Memory B cell (primary cell): ENCODE measurements at regions not wholly inside any gene's neighbourhood (a gene's known extent, or its start where the extent isn't known, plus 50 kb on each side); places are given as distances from the start of the nearest gene placed in this dataset.
"Not testable (repeated sequence)": the region's sequence is repeated elsewhere in the genome, so short reads cannot be mapped to it uniquely, and the experiment has no call there.

Experiments used
- ATAC-seq: fragments of 150-1000 bp; cut with Tn5 transposase; 2 replicates; pipeline ENCODE4 v1.10.0; 2021; ENCODE audit warnings: low read depth, mild to moderate bottlenecking, moderate library complexity
- DNase-seq, 2 donors: peaks; one replicate each; pipeline ENCODE4 v3.0.0; 2022; ENCODE audit warnings: low spot score in 2 of 2
- H3K27ac Mint-ChIP-seq: one replicate; pipeline ENCODE4 v1.8.0; 2022; ENCODE audit warnings: mild to moderate bottlenecking, moderate library complexity, mixed read lengths
- H3K27me3 Mint-ChIP-seq: one replicate; pipeline ENCODE4 v1.8.0; 2022; ENCODE audit warnings: mixed read lengths
- H3K36me3 Mint-ChIP-seq: one replicate; pipeline ENCODE4 v1.8.0; 2022; ENCODE audit warnings: mild to moderate bottlenecking, mixed read lengths
- H3K4me1 Mint-ChIP-seq: one replicate; pipeline ENCODE4 v1.8.0; 2022; ENCODE audit warnings: mixed read lengths
- H3K4me3 Mint-ChIP-seq: one replicate; pipeline ENCODE4 v1.8.0; 2022; ENCODE audit warnings: mild to moderate bottlenecking, moderate library complexity, mixed read lengths
- H3K9me3 Mint-ChIP-seq: one replicate; pipeline ENCODE4 v1.8.0; 2022; ENCODE audit warnings: mixed read lengths

DNA sequence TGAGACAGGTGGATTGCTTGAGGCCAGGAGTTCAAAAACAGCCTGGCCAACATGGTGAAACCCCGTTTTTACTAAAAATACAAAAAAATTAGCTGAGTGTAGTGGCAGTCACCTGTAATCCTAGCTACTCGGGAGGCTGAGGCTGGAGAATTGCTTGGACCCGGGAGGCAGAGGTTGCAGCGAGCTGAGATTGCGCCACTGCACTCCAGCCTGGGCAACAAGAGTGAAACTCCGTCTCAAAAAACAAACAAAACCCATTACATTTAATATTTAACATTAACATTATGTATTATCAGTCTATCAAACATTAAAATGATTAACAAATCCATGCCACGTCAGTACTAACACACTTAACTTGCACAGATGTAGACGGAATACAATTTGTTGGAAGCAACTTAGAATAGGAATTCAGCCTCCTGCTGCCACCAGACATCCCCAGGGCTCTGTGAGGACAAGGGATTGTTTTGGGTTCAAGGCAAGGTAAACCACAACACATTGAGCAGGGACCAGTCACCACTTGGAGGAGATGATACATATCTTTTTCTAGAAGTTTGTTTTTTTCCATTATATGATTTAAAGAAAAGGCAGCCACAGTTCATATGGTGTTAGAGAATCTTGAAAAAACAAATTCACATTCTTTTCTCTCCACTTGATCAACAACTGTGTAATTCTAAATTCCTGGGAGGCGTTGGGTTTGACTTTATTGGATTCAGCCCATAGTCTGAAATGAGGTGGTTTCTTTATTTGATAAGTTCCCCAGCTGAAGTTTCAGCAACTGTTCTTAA is 104.1 kb upstream of the BASP1 start:
- ATAC-seq (no peak), DNase-seq (no peak)
- no peaks in the 10 kb centered on the region for H3K36me3 Mint-ChIP-seq
- no peak overlapping the region for H3K27ac Mint-ChIP-seq
- no peak overlapping the region for H3K4me3 Mint-ChIP-seq
- no peaks in the 10 kb centered on the region for H3K9me3 Mint-ChIP-seq
- H3K27me3 Mint-ChIP-seq = no peaks in the 10 kb centered on the region
- peaks cover 6% of the 10 kb centered on the region for H3K4me1 Mint-ChIP-seq

DNA sequence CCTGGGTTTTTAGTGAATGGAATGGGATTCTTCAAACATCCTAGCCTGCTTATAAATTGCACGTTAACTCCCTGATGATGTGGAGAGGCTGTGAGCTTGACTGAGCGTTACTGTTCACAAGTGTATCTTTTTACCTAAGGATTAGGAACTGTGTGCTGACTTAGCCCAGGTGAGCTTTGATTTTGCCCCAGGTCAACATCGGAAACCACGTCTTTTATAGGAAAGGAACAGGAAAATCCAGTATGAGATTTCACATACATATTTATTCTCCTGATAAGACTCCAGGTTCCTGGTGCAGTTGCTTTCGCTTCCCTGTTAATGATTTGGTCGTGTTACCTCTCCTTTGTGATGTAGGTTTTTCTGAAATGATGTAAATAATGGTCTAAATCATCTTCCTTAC is 103.2 kb upstream of the BASP1 start:
- DNase-seq = no peak
- Mint-ChIP-seq H3K4me3 (no peak overlapping the region), H3K4me1 (peaks cover 6% of the 10 kb centered on the region), H3K36me3 (peaks cover 1% of the 10 kb centered on the region), H3K27ac (no peak overlapping the region), H3K27me3 (no peaks in the 10 kb centered on the region), H3K9me3 (no peaks in the 10 kb centered on the region)
- no peak for ATAC-seq

DNA sequence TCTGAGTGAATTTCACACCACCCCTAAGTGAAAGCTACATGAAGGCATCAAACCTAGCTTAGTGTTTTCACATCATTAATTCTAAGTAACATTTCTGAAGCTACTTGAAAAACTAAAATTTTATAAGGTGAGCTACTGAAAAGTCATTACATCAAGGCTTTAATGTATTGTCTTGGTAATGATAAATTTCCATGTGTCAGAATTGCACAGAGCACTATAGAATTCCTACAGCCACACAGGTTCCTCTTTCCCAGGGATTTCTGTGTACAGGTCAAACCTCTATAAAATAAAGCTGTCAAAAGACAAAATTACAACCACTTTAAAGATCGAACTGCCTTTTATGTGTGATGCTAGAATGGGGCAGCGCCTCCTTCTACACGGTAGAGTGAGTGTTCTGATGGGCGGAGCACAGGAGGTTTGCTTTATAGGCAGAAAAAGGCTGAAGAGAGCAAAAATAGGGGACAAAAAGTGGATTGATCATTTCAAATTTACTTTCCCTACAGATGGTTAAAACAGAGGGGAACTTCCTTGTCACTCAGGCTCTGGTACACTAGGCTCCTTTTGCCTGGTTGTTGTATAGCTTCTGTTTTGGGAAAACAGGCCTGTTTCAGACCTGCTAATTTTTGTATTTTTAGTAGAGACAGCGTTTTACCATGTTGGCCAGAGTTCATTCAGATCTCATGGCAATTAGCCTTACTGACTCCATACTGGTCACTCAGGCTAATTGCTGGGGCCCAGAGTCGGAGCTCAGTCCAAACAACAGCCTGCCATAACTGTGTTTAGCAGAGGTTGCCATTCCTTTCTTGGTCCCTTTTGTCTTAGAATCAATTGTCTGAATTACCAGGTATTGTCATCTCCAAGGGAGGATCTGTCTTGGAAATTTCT is 102.5 kb upstream of the BASP1 start:
- H3K27ac Mint-ChIP-seq = no peak overlapping the region
- ATAC-seq (no peak), DNase-seq (no peak)
- H3K4me3 Mint-ChIP-seq = no peak overlapping the region
- H3K27me3 Mint-ChIP-seq = peaks cover 2% of the 10 kb centered on the region
- H3K4me1 Mint-ChIP-seq = peaks cover 5% of the 10 kb centered on the region
- H3K9me3 Mint-ChIP-seq = no peaks in the 10 kb centered on the region
- H3K36me3 Mint-ChIP-seq = peaks cover 1% of the 10 kb centered on the region

DNA sequence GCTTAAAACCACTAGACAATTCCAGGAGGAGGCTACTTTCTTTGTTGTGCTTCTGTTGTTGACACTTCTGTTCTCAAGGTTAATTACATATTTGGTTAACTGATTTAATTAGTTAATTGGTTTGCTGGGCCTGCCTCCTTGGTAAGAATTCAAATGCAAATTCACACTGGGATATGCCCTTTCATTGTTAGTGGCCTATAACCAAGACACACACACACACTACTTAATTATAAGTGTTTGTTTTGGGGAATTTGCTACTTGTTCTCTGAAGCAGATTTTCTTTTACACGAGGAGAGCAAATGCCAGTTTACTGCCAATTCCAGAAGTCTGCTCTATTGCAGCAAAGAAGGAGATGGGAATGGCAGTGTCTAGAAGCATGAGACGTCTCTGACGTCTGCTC is 101.6 kb upstream of the BASP1 start:
- Mint-ChIP-seq H3K27ac (no peak overlapping the region), H3K36me3 (peaks cover 3% of the 10 kb centered on the region), H3K4me3 (no peak overlapping the region), H3K27me3 (peaks cover 4% of the 10 kb centered on the region), H3K9me3 (no peaks in the 10 kb centered on the region), H3K4me1 (peaks cover 5% of the 10 kb centered on the region)
- DNase-seq (no peak), ATAC-seq (no peak)

DNA sequence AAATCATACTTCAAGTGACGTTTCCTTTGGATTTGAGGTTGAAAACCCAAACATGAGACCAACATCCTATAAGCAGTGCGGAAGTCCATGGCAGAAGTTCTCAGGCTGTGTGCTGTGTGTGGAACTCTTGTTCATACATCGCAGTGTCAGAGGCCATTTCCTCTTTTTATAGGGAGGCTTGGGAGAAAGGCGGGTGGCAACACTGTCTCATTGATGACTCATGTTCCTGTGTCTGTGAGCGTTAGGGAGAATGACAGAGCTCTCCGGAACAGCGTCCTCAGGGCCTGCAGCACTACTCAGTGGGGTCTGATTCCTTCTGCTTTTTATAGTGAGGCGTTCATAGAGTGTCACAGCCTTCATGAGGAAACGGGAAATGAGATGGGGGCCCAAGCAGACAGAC is 98.8 kb upstream of the BASP1 start:
- Mint-ChIP-seq H3K4me1 (peaks cover 5% of the 10 kb centered on the region), H3K4me3 (peak overlapping the region; percentile 1), H3K9me3 (peaks cover 1% of the 10 kb centered on the region), H3K27me3 (peaks cover 6% of the 10 kb centered on the region), H3K36me3 (peaks cover 3% of the 10 kb centered on the region), H3K27ac (peak overlapping the region; percentile 0)
- ATAC-seq (peak; percentile 68), DNase-seq (no peak)

DNA sequence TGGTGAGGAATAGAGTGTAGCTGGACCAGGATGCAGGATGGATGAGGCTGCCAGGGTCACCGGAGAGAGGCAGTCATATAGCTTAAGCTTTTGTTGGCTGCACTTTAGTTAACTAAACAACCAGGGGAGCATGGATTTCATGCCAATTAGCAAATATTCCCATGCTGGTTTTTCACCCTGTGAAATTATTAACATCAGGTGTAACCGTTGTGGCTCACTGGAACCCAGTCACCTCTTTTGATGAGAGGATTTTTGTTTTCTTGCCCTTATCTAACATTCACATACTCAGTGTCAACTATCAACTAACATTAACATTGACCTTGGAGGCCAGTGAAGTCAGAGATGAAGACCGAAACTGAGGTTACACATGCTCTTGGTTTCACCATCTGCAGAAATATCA is 97.2 kb upstream of the BASP1 start:
- Mint-ChIP-seq H3K4me1 (peaks cover 5% of the 10 kb centered on the region), H3K27ac (no peak overlapping the region), H3K27me3 (peaks cover 6% of the 10 kb centered on the region), H3K9me3 (peaks cover 3% of the 10 kb centered on the region), H3K36me3 (peaks cover 3% of the 10 kb centered on the region), H3K4me3 (no peak overlapping the region)
- no peak for DNase-seq
- ATAC-seq = no peak

DNA sequence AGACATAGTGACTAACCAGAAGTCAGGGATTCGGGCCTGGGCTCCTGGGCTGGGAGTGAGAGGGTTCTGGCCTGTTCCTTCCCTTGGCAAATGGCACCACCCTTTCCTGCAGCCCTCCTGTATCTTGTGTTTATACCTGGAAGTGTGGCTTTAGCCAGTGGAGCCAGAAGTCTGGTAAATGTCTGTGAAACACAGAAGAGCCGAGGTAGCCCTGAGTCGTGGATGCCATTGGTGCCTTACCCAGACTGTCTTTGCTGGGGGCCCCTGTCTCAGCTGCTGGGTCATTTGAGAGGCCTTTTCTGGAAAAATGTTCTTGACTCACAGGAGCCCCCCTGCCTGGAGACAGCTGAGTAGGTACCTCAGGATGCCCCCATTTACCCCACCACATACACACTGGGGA is 95.7 kb upstream of the BASP1 start:
- Mint-ChIP-seq H3K9me3 (peaks cover 3% of the 10 kb centered on the region), H3K4me3 (no peak overlapping the region), H3K36me3 (peaks cover 3% of the 10 kb centered on the region), H3K27ac (no peak overlapping the region), H3K4me1 (peaks cover 5% of the 10 kb centered on the region), H3K27me3 (peaks cover 7% of the 10 kb centered on the region)
- ATAC-seq (no peak), DNase-seq (no peak)

DNA sequence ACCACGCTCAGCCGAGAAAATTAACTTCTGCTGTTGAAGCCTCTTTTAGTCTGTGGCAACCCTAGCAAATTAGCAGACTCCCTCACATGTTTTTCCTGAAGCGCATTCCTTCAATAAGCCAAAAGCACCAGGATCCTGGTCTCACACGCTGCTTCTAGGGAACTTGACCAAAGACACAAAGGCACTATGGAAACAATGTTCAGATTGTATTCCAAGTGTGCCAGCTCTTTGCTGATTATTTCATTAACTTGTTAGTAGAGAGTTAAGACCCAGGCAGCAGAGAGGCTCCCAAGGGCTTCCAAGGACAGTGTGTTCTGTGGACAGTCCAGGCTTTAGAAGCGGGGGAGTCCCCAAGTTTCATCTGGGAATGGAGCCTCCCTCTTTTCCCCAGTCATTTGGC is 94.4 kb upstream of the BASP1 start:
- H3K4me3 Mint-ChIP-seq = no peak overlapping the region
- H3K27ac Mint-ChIP-seq = no peak overlapping the region
- DNase-seq = no peak
- peaks cover 3% of the 10 kb centered on the region for H3K9me3 Mint-ChIP-seq
- peaks cover 3% of the 10 kb centered on the region for H3K36me3 Mint-ChIP-seq
- peaks cover 5% of the 10 kb centered on the region for H3K4me1 Mint-ChIP-seq
- no peak for ATAC-seq
- peaks cover 10% of the 10 kb centered on the region for H3K27me3 Mint-ChIP-seq

DNA sequence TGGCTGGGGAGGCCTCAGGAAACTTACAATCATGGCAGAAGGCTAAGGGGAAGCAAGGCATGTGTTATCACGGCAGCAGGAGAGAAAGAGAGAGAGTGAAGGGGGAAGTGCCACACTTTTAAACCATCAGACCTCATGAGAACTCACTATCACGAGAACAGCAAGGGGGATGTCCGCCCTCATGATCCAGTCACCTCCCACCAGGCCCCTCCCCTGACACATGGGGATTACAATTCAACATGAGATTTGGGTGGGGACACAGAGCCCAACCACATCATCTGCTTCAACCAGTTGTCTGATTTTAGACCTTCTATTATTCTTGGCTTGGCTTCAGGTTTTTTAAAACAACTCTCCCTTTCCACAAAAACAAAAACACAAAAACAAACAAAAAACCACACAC is 93.7 kb upstream of the BASP1 start:
- not testable (repeated sequence) for H3K36me3 Mint-ChIP-seq, DNase-seq, H3K4me3 Mint-ChIP-seq, ATAC-seq, H3K4me1 Mint-ChIP-seq, H3K9me3 Mint-ChIP-seq
- peaks cover 10% of the 10 kb centered on the region for H3K27me3 Mint-ChIP-seq
- peak overlapping the region; percentile 56 for H3K27ac Mint-ChIP-seq

DNA sequence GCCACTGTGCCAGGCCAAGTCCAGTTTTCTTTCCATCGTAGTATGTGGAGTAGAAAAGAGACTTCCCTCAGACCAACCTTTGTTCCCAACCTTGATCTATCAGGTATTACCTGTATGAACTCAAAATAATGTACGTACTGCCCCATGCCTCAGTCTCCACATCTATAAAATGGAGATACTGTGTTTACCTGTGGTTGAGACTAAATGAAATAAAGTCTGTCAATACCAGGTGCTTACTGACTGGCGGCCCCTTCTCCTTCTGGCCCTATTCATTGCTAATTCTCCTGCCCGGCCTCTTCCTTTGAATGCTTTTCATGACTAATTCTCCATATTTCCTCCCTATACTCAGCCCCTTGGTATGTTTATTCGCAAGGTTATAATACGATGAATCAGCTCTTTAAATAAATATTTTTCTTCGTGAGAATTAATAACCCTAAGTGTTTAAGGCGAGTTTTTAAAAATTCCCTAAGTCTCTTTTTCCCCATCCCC is 89.6 kb upstream of the BASP1 start:
- no peak for ATAC-seq
- H3K9me3 Mint-ChIP-seq = peaks cover 3% of the 10 kb centered on the region
- no peak overlapping the region for H3K4me3 Mint-ChIP-seq
- DNase-seq = no peak
- H3K27ac Mint-ChIP-seq = no peak overlapping the region
- peaks cover 14% of the 10 kb centered on the region for H3K27me3 Mint-ChIP-seq
- H3K36me3 Mint-ChIP-seq = no peaks in the 10 kb centered on the region
- H3K4me1 Mint-ChIP-seq = no peaks in the 10 kb centered on the region

DNA sequence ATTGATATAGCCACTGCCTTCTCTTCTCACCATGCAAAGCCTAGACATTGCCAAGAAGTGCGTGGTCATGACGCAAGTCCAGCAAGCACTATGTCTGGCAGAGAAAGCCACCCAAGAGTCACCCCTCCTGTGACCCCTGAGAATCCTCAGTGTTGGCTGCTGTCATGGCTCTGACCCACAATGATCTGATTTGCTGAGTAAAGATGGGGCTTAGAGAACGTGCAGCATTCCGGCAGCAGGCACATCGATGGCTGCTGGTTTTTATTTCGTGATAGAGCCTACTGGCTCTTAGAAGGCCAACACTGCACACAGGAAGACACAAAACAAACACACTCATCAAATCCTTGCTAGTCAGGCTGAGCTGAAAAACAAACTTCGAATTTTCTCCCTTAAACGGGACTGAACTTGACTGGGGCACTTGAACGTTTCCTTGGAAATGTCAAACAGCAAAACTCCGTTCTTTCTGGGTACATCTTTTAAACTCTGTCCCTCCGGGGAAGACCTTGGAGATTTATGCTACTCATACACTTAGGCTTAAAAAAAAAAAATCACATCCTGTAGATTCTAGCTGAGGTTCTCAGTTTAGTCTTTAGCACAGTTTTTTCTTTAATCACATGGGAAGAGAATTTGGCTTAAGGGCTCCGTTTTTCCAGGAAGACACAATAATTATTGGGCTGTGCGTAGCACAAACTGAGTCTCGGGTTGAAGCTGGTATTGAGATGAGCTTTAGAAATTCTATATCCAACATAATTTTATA is 88.2 kb upstream of the BASP1 start:
- DNase-seq (no peak), ATAC-seq (no peak)
- Mint-ChIP-seq H3K4me1 (no peaks in the 10 kb centered on the region), H3K36me3 (no peaks in the 10 kb centered on the region), H3K4me3 (no peak overlapping the region), H3K9me3 (peaks cover 2% of the 10 kb centered on the region), H3K27ac (no peak overlapping the region), H3K27me3 (peaks cover 14% of the 10 kb centered on the region)

DNA sequence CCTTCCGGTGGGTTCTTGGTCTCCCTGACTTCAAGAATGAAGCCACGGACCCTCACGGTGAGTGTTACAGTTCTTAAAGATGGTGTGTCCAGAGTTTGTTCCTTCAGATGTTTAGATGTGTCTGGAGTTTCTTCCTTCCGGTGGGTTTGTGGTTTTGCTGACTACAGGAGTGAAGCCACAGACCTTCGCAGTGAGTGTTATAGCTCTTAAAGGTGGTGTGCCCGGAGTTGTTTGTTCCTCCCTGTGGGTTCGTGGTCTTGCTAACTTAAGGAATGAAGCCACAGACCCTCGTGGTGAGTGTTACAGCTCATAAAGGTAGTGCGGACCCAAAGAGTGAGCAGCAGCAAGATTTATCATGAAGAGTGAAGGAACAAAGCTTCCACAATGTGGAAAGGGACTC is 87.1 kb upstream of the BASP1 start:
- H3K27ac Mint-ChIP-seq, DNase-seq, H3K4me3 Mint-ChIP-seq, ATAC-seq, H3K36me3 Mint-ChIP-seq, H3K4me1 Mint-ChIP-seq, H3K9me3 Mint-ChIP-seq: not testable (repeated sequence)
- peaks cover 14% of the 10 kb centered on the region for H3K27me3 Mint-ChIP-seq

DNA sequence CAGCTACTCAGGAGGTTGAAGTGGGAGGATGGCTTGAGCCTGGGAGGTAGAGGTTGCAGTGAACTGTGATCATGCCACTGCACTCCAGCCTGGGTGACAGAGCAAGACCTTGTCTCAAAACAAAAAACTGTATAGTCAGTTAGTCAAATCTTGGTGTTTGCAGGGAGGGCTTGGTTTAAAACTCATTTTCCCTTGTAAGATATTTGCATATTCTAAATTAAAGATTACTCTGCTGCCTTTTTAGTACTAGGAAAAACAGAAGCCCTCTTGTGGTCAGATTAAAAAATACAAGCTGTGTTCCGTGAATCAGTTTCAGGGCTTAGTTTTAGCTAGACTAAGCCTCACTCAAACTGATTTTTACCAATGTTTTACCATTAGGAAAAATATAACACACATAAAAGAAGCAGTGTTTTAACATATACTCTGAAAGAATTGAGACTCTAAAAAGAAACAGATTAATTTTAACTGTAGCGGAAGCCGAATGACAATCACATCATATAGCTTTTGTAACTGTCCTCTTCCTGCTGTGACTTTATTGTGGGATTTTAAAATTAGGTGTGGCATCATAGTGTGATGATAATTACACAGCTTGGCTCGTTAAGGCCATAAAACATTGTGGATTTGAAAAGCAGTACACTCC is 84.9 kb upstream of the BASP1 start:
- peaks cover 10% of the 10 kb centered on the region for H3K27me3 Mint-ChIP-seq
- no peaks in the 10 kb centered on the region for H3K9me3 Mint-ChIP-seq

More for the DNA sequence above, 84.9 kb upstream of the BASP1 start:
- Mint-ChIP-seq H3K36me3 (no peaks in the 10 kb centered on the region), H3K4me1 (no peaks in the 10 kb centered on the region), H3K4me3 (no peak overlapping the region), H3K27ac (no peak overlapping the region)
- DNase-seq (no peak), ATAC-seq (no peak)
